HCT116 (cell line): ENCODE measurements at regions not wholly inside any gene's neighbourhood (a gene's known extent, or its start where the extent isn't known, plus 50 kb on each side); places are given as distances from the start of the nearest gene placed in this dataset.

ENCODE experiments used
- ATAC-seq: fragments of 200-7000 bp; cut with Tn5 transposase; 2 replicates; pipeline ENCODE4 v1.9.1; 2020; ENCODE audit warnings: mild to moderate bottlenecking, moderate library complexity
- BruUV-seq: library from RNA; stranded (reverse); fragments of 400-500 nt; replicated peaks from 2 replicates; lab custom pipeline; 2021; lab: Mats Ljungman, UMichigan
- CTCF ChIA-PET: fragments of 300-600 bp; sonication (Branson Sonifier 250); formaldehyde crosslinking; loops from one replicate; lab custom pipeline; 2021; ENCODE audit warnings: antibody characterized with exemption; lab: Charles Lee
- POLR2A ChIA-PET: fragments of 300-600, 350-600 bp; sonication (Branson Sonifier 250); formaldehyde crosslinking; loops from one replicate; lab custom pipeline; 2021; ENCODE audit warnings: antibody characterized with exemption; lab: Charles Lee
- RAD21 ChIA-PET, 2 experiments: fragments of 300-600 bp; sonication (Branson Sonifier 250); formaldehyde crosslinking; loops; one replicate each; lab custom pipeline; 2023; ENCODE audit warnings: low total read pairs in 2 of 2; ENCODE audit not compliant: uncharacterized antibody in 2 of 2, unreplicated experiment in 2 of 2, low non-redundant PET in 1 of 2; lab: Charles Lee
- DNase-seq: peaks from one replicate; pipeline ENCODE4 v3.0.0-alpha.2; 2010; ENCODE audit warnings: low read depth, low spot score
- H2AFZ ChIP-seq: fragments of 200-600 bp; shearing (Covaris generic), sonication (generic); 2 replicates; pipeline ENCODE4 v1.6.1; 2017; ENCODE audit warnings: low read depth, mixed run types, mixed read lengths, antibody characterized with exemption, low read length; ENCODE audit not compliant: poor library complexity, severe bottlenecking
- H3K27ac ChIP-seq: 2 replicates; pipeline ENCODE4 v1.5.1; 2012; ENCODE audit warnings: low read depth, low read length
- H3K27me3 ChIP-seq: fragments of 200-600 bp; sonication (generic); 2 replicates; pipeline ENCODE4 v1.6.1; 2016; ENCODE audit warnings: mixed run types, low read length, mixed read lengths; ENCODE audit not compliant: insufficient read depth
- H3K36me3 ChIP-seq, 2 experiments: fragments of 200-500 bp in 1 of 2; fragments of 200-600 bp in 1 of 2; sonication (Bioruptor generic) in 1 of 2; sonication (generic) in 1 of 2; 2 replicates each; pipeline versions ENCODE4 v1.5.1 to v1.6.1; 2014 to 2016; ENCODE audit warnings: low read length in 2 of 2, inconsistent platforms in 1 of 2, mixed read lengths in 1 of 2, mixed run types in 1 of 2; ENCODE audit not compliant: insufficient read depth in 2 of 2, control insufficient read depth in 1 of 2
- H3K4me1 ChIP-seq, 2 experiments: fragments of 200-600 bp in 1 of 2; sonication (generic) in 1 of 2; 2 replicates each; pipeline versions ENCODE4 v1.5.1 to v1.6.1; 2012 to 2017; ENCODE audit warnings: low read length in 2 of 2, inconsistent platforms in 1 of 2, mild to moderate bottlenecking in 1 of 2, mixed read lengths in 1 of 2, mixed run types in 1 of 2, moderate library complexity in 1 of 2; ENCODE audit not compliant: insufficient read depth in 2 of 2, control insufficient read depth in 1 of 2
- H3K4me2 ChIP-seq: fragments of 200-600 bp; sonication (generic); 2 replicates; pipeline ENCODE4 v1.6.1; 2017; ENCODE audit warnings: mixed run types, low read length, mixed read lengths
- H3K4me3 ChIP-seq, 2 experiments: fragments of 200-600 bp in 1 of 2; sonication (generic) in 1 of 2; replicated peaks in 1 of 2; 2 replicates each; pipeline ENCODE4 v1.5.1; 2011 to 2016; ENCODE audit warnings: low read length in 2 of 2, control low read depth in 1 of 2, low read depth in 1 of 2, mild to moderate bottlenecking in 1 of 2, mixed read lengths in 1 of 2, mixed run types in 1 of 2
- H3K79me2 ChIP-seq: fragments of 200-600 bp; sonication (generic); 2 replicates; pipeline ENCODE4 v1.6.1; 2017; ENCODE audit warnings: mild to moderate bottlenecking, mixed run types, low read length, moderate library complexity, mixed read lengths; ENCODE audit not compliant: insufficient read depth
- H3K9ac ChIP-seq: fragments of 200-600 bp; sonication (generic); 2 replicates; pipeline ENCODE4 v1.6.1; 2016; ENCODE audit warnings: low read length, mixed read lengths
- H3K9me2 ChIP-seq: fragments of 200-600 bp; sonication (generic), shearing (Covaris generic); 2 replicates; pipeline ENCODE4 v1.6.1; 2017; ENCODE audit warnings: mixed run types, mild to moderate bottlenecking, moderate library complexity; ENCODE audit not compliant: insufficient read depth
- H3K9me3 ChIP-seq, 2 experiments: fragments of 200-500 bp in 1 of 2; fragments of 200-600 bp in 1 of 2; sonication (Bioruptor generic) in 1 of 2; sonication (generic) in 1 of 2; 2 replicates each; pipeline ENCODE4 v1.6.1; 2014 to 2017; ENCODE audit warnings: low read length in 2 of 2, mixed read lengths in 2 of 2, inconsistent platforms in 1 of 2, low read depth in 1 of 2, mild to moderate bottlenecking in 1 of 2, mixed run types in 1 of 2, moderate library complexity in 1 of 2; ENCODE audit not compliant: control insufficient read depth in 1 of 2, insufficient read depth in 1 of 2
- H4K20me1 ChIP-seq: fragments of 200-600 bp; sonication (generic), shearing (Covaris generic); 2 replicates; pipeline ENCODE4 v1.6.1; 2017; ENCODE audit warnings: mixed run types, mild to moderate bottlenecking, moderate library complexity; ENCODE audit not compliant: insufficient read depth
- CEBPB ChIP-seq: IDR thresholded peaks from 2 replicates; pipeline ENCODE4 v1.6.1; 2012; ENCODE audit warnings: low read depth
- EGR1 ChIP-seq: IDR thresholded peaks from 2 replicates; pipeline ENCODE4 v1.6.1; 2012; ENCODE audit warnings: low read depth
- ELF1 ChIP-seq: IDR thresholded peaks from 2 replicates; pipeline ENCODE4 v1.6.1; 2012; ENCODE audit warnings: low read depth, borderline replicate concordance
- EZH2 ChIP-seq: fragments of 200-600 bp; sonication (generic); IDR thresholded peaks from 2 replicates; pipeline ENCODE4 v1.6.1; 2017; ENCODE audit warnings: antibody characterized with exemption, mixed run types
- FOSL1 ChIP-seq: IDR thresholded peaks from 2 replicates; pipeline ENCODE4 v1.6.1; 2012; ENCODE audit warnings: low read depth
- JUND ChIP-seq: IDR thresholded peaks from 2 replicates; pipeline ENCODE4 v1.6.1; 2012
- MAX ChIP-seq: IDR thresholded peaks from 2 replicates; pipeline ENCODE4 v1.6.1; 2012
- POLR2AphosphoS5 ChIP-seq: IDR thresholded peaks from 2 replicates; pipeline ENCODE4 v1.6.1; 2011; ENCODE audit warnings: mild to moderate bottlenecking, low read depth, low read length, moderate library complexity
- RAD21 ChIP-seq: IDR thresholded peaks from 2 replicates; pipeline ENCODE4 v1.6.1; 2012; ENCODE audit warnings: low read depth, mild to moderate bottlenecking
- SP1 ChIP-seq: IDR thresholded peaks from 2 replicates; pipeline ENCODE4 v1.6.1; 2012; ENCODE audit warnings: low read depth
- TCF7L2 ChIP-seq: IDR thresholded peaks from 2 replicates; pipeline ENCODE4 v1.7.0; 2011; ENCODE audit warnings: borderline replicate concordance, inconsistent platforms; ENCODE audit not compliant: insufficient read depth, insufficient read length; ENCODE audit errors: extremely low read depth
- YY1 ChIP-seq: IDR thresholded peaks from 2 replicates; pipeline ENCODE4 v1.6.1; 2011; ENCODE audit warnings: low read length, low read depth, moderate library complexity, mild to moderate bottlenecking; ENCODE audit not compliant: insufficient replicate concordance; ENCODE audit errors: extremely low read depth
- ZBTB33 ChIP-seq: IDR thresholded peaks from 2 replicates; pipeline ENCODE4 v1.6.1; 2011; ENCODE audit warnings: mild to moderate bottlenecking, low read length, moderate library complexity; ENCODE audit not compliant: insufficient replicate concordance; ENCODE audit errors: extremely low read depth
- ZFX ChIP-seq: fragments of 450-650 bp; IDR thresholded peaks from 2 replicates; pipeline ENCODE4 v1.6.1; 2017
- ZNF274 ChIP-seq: fragments of 200-500 bp; sonication (Bioruptor generic); IDR thresholded peaks from 2 replicates; pipeline ENCODE4 v1.6.1; 2014; ENCODE audit warnings: mild to moderate bottlenecking, low read depth, low read length, inconsistent platforms
- intact Hi-C: fragments of 100-400 bp; cut with micrococcal nuclease; formaldehyde crosslinking; loops from 2 replicates; pipeline ENCODE4 v1.10.0; 2022

GRCh38 chr2:138853296-138853695 is 73.1 kb upstream of the NXPH2 start:
- no peaks in the 10 kb centered on the region for H3K27me3 ChIP-seq
- H3K27ac ChIP-seq, result no peak overlapping the region
- H3K4me3 ChIP-seq, result no peak overlapping the region
- H3K79me2 ChIP-seq, result no peaks in the 10 kb centered on the region
- no peaks in the 10 kb centered on the region for H4K20me1 ChIP-seq
- no peaks in the 10 kb centered on the region for H3K9me2 ChIP-seq
- DNase-seq (no peak), ATAC-seq (no peak)
- H3K9ac ChIP-seq, result no peak overlapping the region
- no peak overlapping the region for H3K4me2 ChIP-seq
- no TSS peak for BruUV-seq
- ChIA-PET CTCF (no interaction called here), RAD21 (no interaction called here), POLR2A (no interaction called here)
- no peaks in the 10 kb centered on the region for H3K36me3 ChIP-seq
- no peaks in the 10 kb centered on the region for H3K4me1 ChIP-seq
- H2AFZ ChIP-seq, result no peak overlapping the region
- TF ChIP-seq SP1 (no peak), RAD21 (no peak), JUND (no peak), FOSL1 (no peak), ELF1 (no peak), MAX (no peak), ZBTB33 (no peak), ZNF274 (no peak), CEBPB (no peak), YY1 (no peak), POLR2AphosphoS5 (no peak), ZFX (no peak), EGR1 (no peak), EZH2 (no peak), TCF7L2 (no peak)
- intact Hi-C loops, result no loop called here
- H3K9me3 ChIP-seq, result no peaks in the 10 kb centered on the region
